ENCODE measurements at regions not wholly inside any gene's neighbourhood (a gene's known extent, or its start where the extent isn't known, plus 50 kb on each side); places are given as distances from the start of the nearest gene placed in this dataset.

- TF ChIP-seq CTCF (IDR thresholded peaks at IDR 0.05) = no peak
- TF ChIP-seq POLR2AphosphoS5 (IDR thresholded peaks at IDR 0.05) = no peak
Measured at GRCh38 chr20:6533761-6534479, 233.6 kb upstream of the BMP2 start.

Measured in breast epithelium (tissue), 3 donors.